Activated CD8-positive, alpha-beta memory T cell treated with anti-CD3 and anti-CD28 coated beads for 48 hours (primary cell): ENCODE measurements at regions not wholly inside any gene's neighbourhood (a gene's known extent, or its start where the extent isn't known, plus 50 kb on each side); places are given as distances from the start of the nearest gene placed in this dataset.
"Not testable (repeated sequence)": the region's sequence is repeated elsewhere in the genome, so short reads cannot be mapped to it uniquely, and the experiment has no call there.

Experiments used
- DNase-seq, 3 experiments: peaks; one replicate each; pipeline ENCODE4 v3.0.0-alpha.2; 2020; ENCODE audit warnings: low read depth in 2 of 3, low spot score in 2 of 3

DNA sequence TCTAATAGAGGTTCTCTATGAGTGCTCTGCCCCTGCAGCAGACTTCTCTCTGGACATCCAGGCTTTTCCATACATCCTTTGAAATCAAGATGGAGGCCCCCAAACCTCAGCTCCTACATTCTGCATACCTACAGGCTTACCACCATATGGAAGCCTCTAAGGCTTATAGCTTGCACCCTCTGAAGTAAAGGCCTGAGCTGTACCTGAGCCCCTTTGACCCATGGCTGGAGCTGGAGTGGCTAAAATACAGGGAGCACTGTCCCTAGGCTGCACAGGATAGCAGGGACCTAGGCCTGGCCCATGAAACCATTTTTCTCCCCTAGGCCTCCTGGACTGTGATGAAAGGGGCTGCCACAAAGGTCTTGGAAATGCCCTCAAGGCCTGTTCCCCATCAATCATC, 1086.1 kb upstream of the MIR17HG start:
- DNase-seq: no peak

DNA sequence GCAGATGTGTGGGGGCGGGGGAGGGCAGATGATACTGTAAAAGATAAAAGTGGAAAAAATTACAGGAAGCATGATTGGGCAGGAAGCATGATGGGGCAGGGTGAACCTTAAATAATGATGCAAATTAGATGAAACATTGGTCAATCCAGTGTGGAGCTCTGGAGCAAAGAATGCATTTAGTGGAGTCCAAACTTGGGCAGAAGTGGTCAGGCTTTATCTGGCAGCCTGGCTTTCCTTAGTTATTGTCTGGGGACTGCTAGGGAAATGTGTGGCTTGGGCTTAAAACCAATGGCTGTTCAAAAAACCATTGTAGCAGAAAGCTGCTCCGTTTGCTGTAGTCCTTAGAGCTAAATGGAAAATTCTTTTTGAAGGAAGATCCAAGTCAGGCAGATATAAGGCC, 1077.3 kb upstream of the MIR17HG start:
- no peak for DNase-seq

DNA sequence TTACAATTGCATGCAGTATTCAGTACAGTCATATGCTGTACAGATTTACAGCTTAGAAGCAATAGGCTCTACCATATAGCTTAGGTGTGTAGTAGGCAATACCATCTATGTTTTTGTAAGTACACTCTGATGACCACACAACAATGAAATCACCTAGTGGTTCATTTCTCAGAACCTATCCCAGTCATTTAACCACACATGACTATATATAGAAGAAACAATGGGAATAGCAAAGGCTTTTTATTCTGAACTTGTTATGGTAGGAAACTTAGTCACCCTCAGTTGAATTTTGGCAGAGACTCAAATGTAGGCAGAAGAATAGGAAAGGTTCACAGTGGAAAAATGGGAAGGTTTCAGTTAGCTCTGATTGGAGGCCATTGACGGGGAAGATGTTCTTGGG, 1075.1 kb upstream of the MIR17HG start:
- no peak for DNase-seq

DNA sequence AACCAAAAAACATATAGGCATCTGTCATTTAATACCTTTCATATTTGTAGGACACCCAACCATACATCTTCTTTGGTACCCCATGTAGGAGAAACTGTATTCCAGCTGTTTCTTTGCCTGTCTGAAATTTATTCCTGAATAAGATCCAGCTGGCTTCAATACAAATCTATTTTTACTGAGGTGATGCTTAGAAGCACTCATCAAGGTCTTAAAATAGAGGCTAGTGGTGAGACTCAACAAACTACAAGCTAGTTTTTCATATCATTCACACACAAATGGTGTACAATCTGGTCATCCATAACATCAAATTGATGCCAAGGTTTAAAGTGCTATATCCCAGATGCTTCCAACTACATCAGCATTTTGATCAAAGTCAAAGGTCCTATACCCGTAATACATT, 1071.3 kb upstream of the MIR17HG start:
- no peak for DNase-seq

DNA sequence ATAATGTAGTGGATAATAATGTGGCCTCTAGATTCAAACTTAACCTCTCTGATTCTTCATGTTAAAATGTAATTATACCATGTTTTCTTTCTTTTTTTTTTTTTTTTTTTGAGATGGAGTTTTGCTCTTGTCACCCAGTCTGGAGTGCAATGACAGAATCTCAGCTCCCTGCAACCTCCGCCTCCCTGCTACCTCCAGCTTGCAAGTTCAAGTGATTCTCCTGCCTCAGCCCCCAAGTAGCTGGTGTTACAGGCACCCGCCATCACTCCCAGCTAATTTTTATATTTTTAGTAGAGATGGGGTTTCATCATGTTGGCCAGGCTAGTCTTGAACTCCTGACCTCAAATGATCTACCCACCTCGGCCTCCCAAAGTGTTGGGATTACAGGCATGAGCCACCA, 1069.3 kb upstream of the MIR17HG start:
- DNase-seq: not testable (repeated sequence)

DNA sequence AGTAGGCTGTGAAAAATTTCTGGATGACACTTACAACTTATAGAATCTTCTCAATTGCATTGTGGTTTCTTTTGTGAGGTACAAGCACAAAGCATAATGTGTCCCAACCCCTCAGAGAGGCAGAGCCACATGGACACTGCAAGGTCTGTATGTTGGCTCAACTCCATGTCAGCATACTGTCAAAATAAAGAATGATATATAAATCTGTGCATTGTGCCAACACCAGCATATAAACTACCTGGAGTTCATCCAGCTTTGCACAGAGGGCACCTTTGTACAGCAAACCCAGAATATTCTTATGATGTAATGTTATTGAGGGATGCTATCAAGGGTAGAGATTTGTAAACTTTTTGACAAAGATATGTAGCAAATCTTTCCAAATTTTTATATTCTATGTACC, 1065.8 kb upstream of the MIR17HG start:
- no peak for DNase-seq

DNA sequence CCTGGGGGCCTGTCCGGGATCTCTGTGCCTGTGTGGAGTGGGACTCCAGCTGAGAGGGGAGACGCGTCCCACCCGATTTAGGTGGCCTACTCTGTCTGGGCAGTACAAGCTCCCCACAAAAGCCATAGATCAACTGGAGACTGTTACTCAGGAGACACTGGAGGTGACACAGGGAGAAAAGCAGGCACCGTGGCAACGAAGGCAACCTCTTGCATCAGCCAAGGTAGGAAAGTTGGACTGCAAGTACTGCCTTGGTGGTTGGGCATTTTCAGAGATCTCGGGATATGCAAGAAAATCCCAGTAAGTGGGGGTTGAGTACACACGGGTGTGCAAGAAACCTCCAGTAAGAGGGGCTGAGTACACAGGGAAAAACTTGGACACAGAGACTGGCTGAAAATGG, 1060.0 kb upstream of the MIR17HG start:
- DNase-seq: no peak

DNA sequence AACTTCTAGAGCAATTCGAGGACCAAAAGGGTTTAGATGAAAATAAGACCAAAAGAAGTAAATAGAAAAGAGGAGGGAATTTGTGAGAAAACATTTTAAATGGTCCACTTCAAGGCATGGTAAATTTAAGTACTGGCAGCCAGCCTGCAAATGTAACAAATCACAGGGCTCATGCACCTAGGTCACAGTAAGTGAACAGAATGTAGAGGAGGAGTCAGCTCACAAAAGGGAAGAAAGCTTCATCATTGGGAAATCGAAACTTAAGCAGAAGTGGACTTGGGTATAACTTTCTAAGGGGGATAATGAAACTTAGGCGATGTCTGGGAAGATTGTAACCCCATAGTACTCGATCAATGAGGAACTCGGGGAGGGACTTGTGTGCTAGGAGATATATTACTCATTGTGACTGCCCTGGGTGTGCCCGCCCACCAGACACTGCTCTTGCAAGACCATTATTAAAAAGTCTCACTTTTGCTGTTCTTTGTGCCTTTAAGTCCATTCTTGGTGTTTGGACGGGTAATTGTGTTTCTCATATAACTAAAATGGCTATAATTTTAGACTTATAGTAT, 1053.6 kb upstream of the MIR17HG start:
- no peak for DNase-seq

DNA sequence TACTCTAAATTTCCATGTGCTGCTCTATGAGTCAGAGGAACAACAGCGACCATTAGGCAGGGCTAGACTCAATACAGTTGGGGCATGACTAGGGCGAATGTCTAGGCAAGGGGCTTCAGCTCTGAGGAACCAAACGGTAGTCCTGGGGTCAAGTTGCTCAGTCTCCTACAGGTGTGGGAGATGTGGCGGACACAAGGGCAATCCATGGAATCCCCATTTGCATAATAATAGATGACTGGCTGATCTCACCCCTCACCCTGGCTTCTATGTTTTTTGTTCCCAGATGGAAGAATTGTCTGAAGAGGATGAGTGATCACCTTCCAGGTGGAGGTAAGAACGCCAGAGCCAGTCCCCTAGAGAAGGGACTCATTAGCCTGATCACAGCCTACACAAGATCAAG, 1048.2 kb upstream of the MIR17HG start:
- DNase-seq: no peak

DNA sequence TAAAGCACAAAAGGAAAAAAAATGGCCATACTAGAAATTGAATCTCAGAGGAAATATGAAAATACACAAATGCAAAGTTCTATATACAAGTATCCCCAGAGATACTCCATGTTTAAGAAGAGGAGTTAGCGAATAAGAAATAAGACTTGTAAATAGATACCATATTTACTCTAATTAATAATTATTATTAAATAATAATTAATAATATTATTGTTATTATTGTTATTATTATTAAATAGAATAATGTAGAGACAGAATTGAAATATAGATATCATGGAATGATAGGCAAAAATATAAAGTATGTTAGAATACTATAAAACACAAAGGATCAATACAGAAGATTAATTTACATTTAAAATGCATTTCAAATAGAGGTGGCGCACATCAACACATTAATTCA, 1047.5 kb upstream of the MIR17HG start:
- no peak for DNase-seq

DNA sequence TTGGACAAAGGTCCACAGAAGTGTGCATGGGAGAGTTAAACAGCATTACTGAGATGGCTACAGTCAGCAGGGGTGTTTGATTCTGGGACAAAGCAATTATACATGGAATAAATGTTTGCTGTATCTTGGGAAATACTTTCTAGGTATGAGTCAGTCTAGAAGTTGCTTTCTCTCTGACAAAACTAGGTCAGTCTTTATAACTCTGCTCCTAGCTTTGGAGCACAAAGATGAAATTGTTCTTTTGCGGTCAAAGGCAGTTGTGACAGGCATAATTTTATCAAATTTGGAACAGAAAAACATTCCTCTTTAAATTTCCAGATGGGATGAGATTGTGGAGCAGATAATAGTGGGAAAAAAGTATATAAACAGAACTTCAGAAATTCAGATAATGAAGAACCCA, 1045.4 kb upstream of the MIR17HG start:
- no peak for DNase-seq

DNA sequence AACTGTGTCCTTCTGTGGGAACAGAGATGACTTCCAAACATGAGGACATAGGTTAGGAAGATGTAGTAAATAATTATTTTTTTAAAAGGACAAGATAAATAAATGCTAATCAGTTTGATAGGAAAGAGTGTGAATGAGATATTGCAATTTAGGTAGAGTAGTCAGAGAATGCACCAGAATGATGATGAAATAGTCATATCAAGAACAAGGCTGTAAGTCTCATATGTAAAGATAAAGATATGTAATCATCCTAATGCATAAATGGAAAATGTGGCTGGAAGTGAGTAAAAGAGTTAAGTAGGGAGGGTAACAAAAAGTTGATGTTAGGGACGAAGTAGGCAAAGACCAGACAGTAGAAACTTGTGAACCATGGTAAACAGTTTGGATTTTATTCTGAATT, 1041.7 kb upstream of the MIR17HG start:
- no peak for DNase-seq

DNA sequence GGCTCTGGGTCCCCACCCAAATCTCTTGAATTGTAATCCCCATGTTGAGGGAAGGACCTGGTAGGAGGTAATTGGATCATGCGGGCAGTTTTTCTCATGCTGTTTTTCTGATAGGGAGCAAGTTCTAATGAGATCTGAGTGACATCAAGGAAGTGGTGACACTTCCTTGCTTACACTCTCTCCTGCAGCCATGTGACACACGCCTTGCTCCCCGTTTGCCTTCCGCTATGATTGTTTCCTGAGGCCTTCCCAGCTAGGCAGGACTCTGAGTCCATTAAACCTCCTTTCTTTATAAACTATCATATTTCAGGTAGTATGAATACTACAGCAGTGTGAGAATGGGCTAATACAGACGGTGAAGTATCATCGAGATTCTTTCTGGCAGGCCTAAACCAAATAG, 1040.4 kb upstream of the MIR17HG start:
- no peak for DNase-seq

DNA sequence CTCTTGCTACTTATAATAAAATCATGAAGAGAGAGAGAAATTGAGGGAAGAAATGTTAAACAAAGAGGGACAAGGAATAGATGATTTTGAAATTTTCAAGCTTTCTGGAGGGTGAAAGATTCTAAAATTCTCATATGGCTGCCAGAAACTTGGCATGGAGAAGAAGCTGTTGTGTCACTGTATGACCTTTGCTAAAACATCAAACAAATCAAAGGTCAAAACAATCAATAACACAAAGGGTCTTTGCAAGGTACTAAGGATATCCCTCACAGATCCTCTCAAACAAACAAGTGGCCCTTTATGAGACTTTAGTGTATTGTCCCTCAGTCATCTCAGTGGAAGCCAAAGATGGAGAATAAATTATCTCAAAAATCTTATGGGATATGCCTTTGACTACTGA, 1039.2 kb upstream of the MIR17HG start:
- DNase-seq: no peak

DNA sequence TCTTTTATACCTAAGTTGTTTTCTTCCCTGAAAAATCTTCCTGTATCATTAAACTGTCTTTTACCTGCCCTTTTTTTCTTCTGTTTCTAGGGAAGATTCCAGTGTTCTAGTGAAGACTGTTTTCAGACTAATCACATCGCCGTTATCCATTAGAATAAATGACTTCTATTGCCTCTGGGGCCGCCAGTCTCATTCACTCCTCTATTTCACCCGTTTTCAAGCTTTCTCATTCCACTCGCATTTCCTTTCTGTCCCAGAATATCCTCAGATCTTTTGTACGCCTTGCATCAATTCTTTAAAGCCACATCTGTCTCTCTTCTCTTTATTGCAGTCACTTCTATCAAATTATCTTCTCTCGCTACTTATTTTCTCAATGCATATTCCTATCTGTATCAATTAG, 1035.6 kb upstream of the MIR17HG start:
- DNase-seq: no peak

DNA sequence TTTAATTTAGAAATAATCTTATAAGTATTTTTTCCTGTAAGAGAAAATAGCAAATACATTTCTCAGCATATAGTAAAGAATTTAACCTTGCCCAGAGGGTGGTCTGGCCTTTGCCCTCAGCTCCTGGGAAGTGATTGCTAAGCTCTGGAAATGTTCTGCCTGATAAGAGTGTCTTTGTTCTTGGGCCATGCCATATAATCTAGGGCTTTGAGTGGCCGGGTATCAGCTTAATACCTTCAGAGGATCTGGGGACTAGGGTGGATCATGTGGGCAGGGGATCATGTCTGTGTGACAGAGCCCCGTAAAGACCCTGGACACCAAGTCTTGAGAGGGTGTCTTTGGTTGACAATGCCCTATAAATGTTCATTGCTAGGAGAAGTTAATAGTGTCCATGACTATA, 1032.4 kb upstream of the MIR17HG start:
- no peak for DNase-seq

DNA sequence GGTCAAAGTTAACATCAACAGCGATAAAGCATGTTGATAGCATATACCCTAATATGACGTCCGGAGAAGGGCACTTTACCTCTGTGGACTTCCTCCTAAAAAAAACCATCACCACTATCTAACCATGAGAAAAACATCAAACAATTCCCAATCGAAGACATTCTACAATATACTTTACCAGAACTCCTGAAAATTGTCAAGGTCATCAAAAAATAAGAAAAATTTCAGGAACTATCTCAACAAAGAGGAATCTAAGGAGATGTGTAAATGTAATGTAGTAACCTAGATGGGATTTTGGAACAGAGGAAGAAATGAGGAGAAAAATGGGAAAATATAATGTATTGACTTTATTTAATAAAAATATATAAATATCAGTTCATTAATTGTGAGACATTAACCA, 1026.8 kb upstream of the MIR17HG start:
- no peak for DNase-seq

DNA sequence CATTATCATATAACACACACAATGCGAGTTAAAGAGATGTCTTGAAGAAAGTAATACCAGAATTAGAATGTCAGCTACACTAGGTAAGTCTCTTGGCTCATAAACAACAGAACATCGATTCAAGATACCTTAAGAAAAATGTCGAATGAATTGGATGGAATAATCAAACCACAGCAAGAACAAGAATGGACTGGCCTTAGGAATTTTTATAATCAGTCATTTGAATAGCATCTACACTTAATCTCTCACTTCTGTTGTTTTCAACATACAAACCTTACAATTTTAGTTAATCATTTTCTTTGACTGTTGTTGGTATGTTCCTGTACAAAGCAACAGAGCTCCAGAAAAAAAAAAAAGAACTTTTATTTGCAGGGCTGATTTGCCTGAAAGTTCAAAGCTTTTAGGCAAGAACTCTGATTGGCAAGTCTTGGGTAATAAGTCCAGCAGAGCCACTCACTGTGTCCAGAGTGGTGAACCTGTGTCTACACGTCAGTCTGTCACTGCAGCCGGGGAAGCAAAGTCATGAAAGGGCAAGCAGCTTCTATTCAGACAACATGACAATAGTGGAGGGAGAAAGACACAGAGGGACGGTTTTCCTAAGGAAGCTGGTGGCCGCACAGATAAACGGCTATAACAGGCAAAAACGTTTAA, 1026.1 kb upstream of the MIR17HG start:
- no peak for DNase-seq

DNA sequence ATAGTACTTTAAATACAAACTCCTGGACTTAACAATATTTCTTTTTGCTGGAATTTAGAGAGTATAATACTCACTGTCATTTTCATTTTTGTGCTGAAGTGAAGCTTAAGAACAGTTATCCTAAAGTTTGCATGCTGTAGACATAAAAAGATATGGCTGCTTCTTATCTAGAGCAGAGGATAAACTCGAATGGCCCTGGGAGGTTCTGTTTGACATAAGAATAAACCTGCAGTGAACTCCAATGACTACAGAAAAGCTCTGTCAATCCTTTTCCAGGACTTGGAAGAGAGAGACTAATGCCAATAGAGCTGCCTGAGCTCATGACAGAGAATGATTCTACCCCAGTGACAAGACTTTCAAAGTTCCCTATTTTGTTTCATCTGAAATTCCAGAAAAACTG, 1017.8 kb upstream of the MIR17HG start:
- DNase-seq: no peak

DNA sequence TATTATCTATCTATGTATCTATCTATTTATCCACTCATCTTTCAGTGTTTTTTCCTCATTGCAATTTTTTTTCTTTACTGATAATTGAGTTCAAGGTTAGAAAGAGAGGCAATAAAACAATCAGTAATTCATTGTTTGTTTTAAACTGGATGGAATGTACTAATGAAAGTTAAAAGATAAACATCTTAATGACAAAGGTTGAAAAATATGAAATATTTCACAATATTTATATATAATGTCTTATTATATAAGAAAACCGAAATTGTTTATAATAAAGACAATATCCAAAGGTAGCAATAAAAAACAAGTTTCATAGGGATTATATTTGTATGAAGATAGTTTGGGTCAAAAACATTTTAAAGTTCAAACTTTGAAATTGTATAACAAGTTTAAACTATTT, 1015.5 kb upstream of the MIR17HG start:
- no peak for DNase-seq

DNA sequence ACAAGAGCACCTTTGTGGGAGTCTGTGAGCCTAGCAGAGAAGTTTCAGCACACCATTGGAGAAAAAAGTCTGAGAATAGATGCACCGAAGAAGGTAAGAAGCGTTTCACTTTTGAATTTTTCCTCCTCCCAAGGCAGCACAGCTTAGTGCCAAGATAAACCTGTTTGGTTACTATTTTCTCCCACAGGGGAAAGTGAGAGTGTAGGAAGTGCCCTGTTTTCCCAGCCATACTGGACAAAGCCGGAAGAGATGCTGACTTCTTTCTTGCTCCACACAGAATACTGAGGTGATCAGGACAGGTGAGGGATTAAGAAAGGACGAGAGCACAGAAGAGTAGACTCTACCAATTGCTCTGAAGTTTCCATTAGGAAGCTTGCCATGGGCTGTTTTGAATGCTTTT, 1011.0 kb upstream of the MIR17HG start:
- no peak for DNase-seq

DNA sequence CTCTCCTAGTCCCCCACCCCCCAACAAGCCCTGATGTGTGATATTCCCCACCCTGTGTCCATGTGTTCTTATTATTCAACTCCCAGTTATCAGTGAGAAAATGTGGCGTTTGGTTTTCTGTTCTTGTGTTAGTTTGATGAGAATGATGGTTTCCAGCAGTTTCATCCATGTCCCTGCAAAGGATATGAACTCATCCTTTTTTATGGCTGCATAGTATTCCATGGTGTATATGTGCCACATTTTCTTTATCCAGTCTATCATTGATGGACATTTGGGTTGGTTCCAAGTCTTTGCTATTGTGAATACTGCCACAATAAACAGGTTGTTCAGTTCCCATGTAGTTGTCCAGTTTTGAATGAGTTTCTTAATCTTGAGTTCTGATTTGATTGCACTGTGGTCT, 1006.1 kb upstream of the MIR17HG start:
- DNase-seq: not testable (repeated sequence)

DNA sequence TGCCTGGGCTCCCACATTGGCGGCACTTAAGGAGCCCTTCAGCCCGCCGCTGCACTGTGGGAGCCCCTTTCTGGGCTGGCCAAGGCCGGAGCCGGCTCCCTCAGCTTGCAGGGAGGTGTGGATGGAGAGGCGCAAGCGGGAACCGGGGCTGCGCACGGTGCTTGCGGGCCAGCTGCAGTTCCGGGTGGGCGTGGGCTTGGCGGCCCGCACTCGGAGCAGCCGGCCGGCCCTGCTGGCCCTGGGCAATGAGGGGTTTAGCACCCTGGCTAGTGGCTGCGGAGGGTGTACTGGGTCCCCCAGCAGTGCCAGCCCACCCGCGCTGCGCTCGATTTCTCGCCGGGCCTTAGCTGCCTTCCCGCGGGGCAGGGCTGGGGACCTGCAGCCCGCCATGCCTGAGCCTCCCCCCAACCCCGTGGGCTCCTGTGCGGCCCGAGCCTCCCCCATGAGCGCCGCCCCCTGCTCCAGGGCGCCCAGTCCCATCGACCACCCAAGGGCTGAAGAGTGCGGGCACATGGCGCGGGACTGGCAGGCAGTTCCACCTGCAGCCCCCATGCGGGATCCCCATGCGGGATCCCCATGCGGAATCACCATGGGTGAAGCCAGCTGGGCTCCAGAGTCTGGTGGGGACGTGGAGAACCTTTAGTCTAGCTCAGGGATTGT, 998.9 kb upstream of the MIR17HG start:
- not testable (repeated sequence) for DNase-seq
